Testis (tissue), 2 donors: ENCODE measurements at regions not wholly inside any gene's neighbourhood (a gene's known extent, or its start where the extent isn't known, plus 50 kb on each side); places are given as distances from the start of the nearest gene placed in this dataset.

Source experiments
- POLR2A ChIP-seq: fragments of 450-650 bp; IDR thresholded peaks from one replicate; pipeline ENCODE4 v1.6.1; 2017; ENCODE audit warnings: antibody characterized with exemption, mild to moderate bottlenecking, moderate library complexity
- TF ChIP-seq, protein P1 (sequence below), 3 experiments: fragments of 450-650 bp in 2 of 3; fragments of 200-600 bp in 1 of 3; sonication (generic) in 1 of 3; IDR thresholded peaks; one replicate each; pipeline ENCODE4 v1.5.1; 2016 to 2019; ENCODE audit warnings: antibody characterized with exemption in 3 of 3, mild to moderate bottlenecking in 2 of 3, moderate library complexity in 1 of 3

DNA sequence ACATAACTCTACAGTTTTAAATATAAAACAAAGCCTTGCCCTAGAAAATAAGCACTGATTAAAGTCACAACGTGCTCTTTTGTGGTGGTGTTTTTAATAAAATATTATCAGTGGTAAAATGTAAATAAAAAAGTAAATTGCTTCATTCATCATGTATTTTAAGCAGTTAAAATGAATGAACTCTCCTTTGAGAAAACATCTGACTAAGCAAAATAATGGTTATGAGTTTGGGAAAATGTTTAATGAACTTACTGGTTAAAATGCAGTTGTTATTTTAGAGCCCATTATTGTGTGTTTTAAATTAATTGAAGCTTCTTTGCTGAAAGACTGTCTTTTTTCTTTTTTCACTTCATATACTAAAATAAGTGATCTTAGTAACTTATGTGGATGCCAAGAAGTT lies 1007.5 kb upstream of the ARRDC3 start:
- TF ChIP-seq POLR2A = no peak
- TF ChIP-seq, protein P1, sequence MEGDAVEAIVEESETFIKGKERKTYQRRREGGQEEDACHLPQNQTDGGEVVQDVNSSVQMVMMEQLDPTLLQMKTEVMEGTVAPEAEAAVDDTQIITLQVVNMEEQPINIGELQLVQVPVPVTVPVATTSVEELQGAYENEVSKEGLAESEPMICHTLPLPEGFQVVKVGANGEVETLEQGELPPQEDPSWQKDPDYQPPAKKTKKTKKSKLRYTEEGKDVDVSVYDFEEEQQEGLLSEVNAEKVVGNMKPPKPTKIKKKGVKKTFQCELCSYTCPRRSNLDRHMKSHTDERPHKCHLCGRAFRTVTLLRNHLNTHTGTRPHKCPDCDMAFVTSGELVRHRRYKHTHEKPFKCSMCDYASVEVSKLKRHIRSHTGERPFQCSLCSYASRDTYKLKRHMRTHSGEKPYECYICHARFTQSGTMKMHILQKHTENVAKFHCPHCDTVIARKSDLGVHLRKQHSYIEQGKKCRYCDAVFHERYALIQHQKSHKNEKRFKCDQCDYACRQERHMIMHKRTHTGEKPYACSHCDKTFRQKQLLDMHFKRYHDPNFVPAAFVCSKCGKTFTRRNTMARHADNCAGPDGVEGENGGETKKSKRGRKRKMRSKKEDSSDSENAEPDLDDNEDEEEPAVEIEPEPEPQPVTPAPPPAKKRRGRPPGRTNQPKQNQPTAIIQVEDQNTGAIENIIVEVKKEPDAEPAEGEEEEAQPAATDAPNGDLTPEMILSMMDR (IDR thresholded peaks at IDR 0.05) = no peak
